ENCODE measurements at regions not wholly inside any gene's neighbourhood (a gene's known extent, or its start where the extent isn't known, plus 50 kb on each side); places are given as distances from the start of the nearest gene placed in this dataset.

GRCh38 chr10:130719448-130719752, 583.2 kb downstream of the GLRX3 start:
- no peak for TF ChIP-seq CTCF (IDR thresholded peaks at IDR 0.05; ENCODE audit: low read depth, low read length)
- no peak overlapping the region for H3K4me3 ChIP-seq (replicated peaks in 1 of 2; ENCODE audit: low read depth in 2 of 2, low read length in 2 of 2)
- no peak for DNase-seq (ENCODE audit: low read depth in 2 of 2)

GRCh38 chr10:130720235-130720634, 584.0 kb downstream of the GLRX3 start:
- no peak overlapping the region for H3K4me3 ChIP-seq (replicated peaks in 1 of 2; ENCODE audit: low read depth in 2 of 2, low read length in 2 of 2)
- TF ChIP-seq CTCF (IDR thresholded peaks at IDR 0.05; ENCODE audit: low read depth, low read length): no peak
- DNase-seq (ENCODE audit: low read depth in 2 of 2): no peak

- no peak for TF ChIP-seq CTCF (IDR thresholded peaks at IDR 0.05; ENCODE audit: low read depth, low read length)
- no peak overlapping the region for H3K4me3 ChIP-seq (replicated peaks in 1 of 2; ENCODE audit: low read depth in 2 of 2, low read length in 2 of 2)
- no peak for DNase-seq (ENCODE audit: low read depth in 2 of 2)
Measured at GRCh38 chr10:130721971-130722370, 585.8 kb downstream of the GLRX3 start.

GRCh38 chr10:130723704-130724103, 587.5 kb downstream of the GLRX3 start:
- no peak overlapping the region for H3K4me3 ChIP-seq (replicated peaks in 1 of 2; ENCODE audit: low read depth in 2 of 2, low read length in 2 of 2)
- TF ChIP-seq CTCF (IDR thresholded peaks at IDR 0.05; ENCODE audit: low read depth, low read length): no peak
- no peak for DNase-seq (ENCODE audit: low read depth in 2 of 2)

GRCh38 chr10:130725474-130725970, 586.0 kb downstream of the TCERG1L start:
- no peak for TF ChIP-seq CTCF (IDR thresholded peaks at IDR 0.05; ENCODE audit: low read depth, low read length)
- H3K4me3 ChIP-seq (replicated peaks in 1 of 2; ENCODE audit: low read depth in 2 of 2, low read length in 2 of 2): no peak overlapping the region
- DNase-seq (ENCODE audit: low read depth in 2 of 2): no peak

GRCh38 chr10:130726996-130727725, 584.4 kb downstream of the TCERG1L start:
- TF ChIP-seq CTCF (IDR thresholded peaks at IDR 0.05; ENCODE audit: low read depth, low read length): no peak
- no peak overlapping the region for H3K4me3 ChIP-seq (replicated peaks in 1 of 2; ENCODE audit: low read depth in 2 of 2, low read length in 2 of 2)
- DNase-seq (ENCODE audit: low read depth in 2 of 2): no peak
